HEK293T (cell line): ENCODE measurements at regions not wholly inside any gene's neighbourhood (a gene's known extent, or its start where the extent isn't known, plus 50 kb on each side); places are given as distances from the start of the nearest gene placed in this dataset.

Source experiments
- BHLHE40 ChIP-seq: fragments of 450-650 bp; IDR thresholded peaks from 2 replicates; pipeline ENCODE4 v1.6.1; 2016; ENCODE audit warnings: mild to moderate bottlenecking, moderate library complexity, borderline replicate concordance
- FOXA1 ChIP-seq: fragments of 450-650 bp; IDR thresholded peaks from 2 replicates; pipeline ENCODE4 v1.6.1; 2016; ENCODE audit warnings: mild to moderate bottlenecking
- NFRKB ChIP-seq: fragments of 450-650 bp; IDR thresholded peaks from 2 replicates; pipeline ENCODE4 v1.6.1; 2016; ENCODE audit warnings: mild to moderate bottlenecking, moderate library complexity
- SP1 ChIP-seq: fragments of 450-650 bp; IDR thresholded peaks from 2 replicates; pipeline ENCODE4 v1.6.1; 2017
- SUZ12 ChIP-seq: fragments of 450-650 bp; IDR thresholded peaks from 2 replicates; pipeline ENCODE4 v1.6.1; 2016; ENCODE audit warnings: mild to moderate bottlenecking

- no peak for TF ChIP-seq FOXA1
- no peak for TF ChIP-seq NFRKB
- TF ChIP-seq SP1, result no peak
- no peak for TF ChIP-seq SUZ12
- no peak for TF ChIP-seq BHLHE40
Observed at GRCh38 chr5:56700711-56701110, 114.6 kb upstream of the MAP3K1 start.
